SU-DHL-6 (cell line): ENCODE measurements at regions not wholly inside any gene's neighbourhood (a gene's known extent, or its start where the extent isn't known, plus 50 kb on each side); places are given as distances from the start of the nearest gene placed in this dataset.

Experiments used
- H2AFZ ChIP-seq: fragments of 200-600 bp; sonication (generic); 2 replicates; pipeline ENCODE4 v1.6.1; 2014; ENCODE audit warnings: low read depth, mild to moderate bottlenecking, moderate library complexity, mixed read lengths, antibody characterized with exemption, low read length; ENCODE audit not compliant: severe bottlenecking
- H3F3A ChIP-seq: fragments of 200-600 bp; shearing (Covaris generic); 2 replicates; pipeline ENCODE4 v1.6.0; 2016; ENCODE audit warnings: antibody characterized with exemption, mild to moderate bottlenecking; ENCODE audit not compliant: insufficient read depth
- H3K27ac ChIP-seq: fragments of 200-600 bp; sonication (generic); 2 replicates; pipeline ENCODE4 v1.5.1; 2016; ENCODE audit warnings: low read depth, mild to moderate bottlenecking, low read length, moderate library complexity, mixed read lengths
- H3K27me3 ChIP-seq: fragments of 200-600 bp; sonication (generic), shearing (Covaris generic); 2 replicates; pipeline ENCODE4 v1.6.0; 2014; ENCODE audit warnings: mild to moderate bottlenecking, low read length
- H3K36me3 ChIP-seq: fragments of 200-600 bp; sonication (generic); 2 replicates; pipeline ENCODE4 v1.6.1; 2014; ENCODE audit warnings: mild to moderate bottlenecking, low read length, mixed read lengths
- H3K4me2 ChIP-seq: fragments of 300-600, 200-600 bp; shearing (Covaris generic), sonication (generic); 2 replicates; pipeline ENCODE4 v1.6.0; 2014; ENCODE audit warnings: low read length, low read depth, mild to moderate bottlenecking; ENCODE audit not compliant: poor library complexity, severe bottlenecking
- H3K4me3 ChIP-seq: fragments of 200-600 bp; sonication (generic); 2 replicates; pipeline ENCODE4 v1.5.1; 2014; ENCODE audit warnings: antibody characterized with exemption, low read length, mild to moderate bottlenecking, mixed read lengths; ENCODE audit not compliant: insufficient read depth, poor library complexity, severe bottlenecking
- H3K79me2 ChIP-seq: fragments of 200-600 bp; sonication (generic); 2 replicates; pipeline ENCODE4 v1.6.1; 2014; ENCODE audit warnings: mild to moderate bottlenecking, low read length, moderate library complexity; ENCODE audit not compliant: insufficient read depth
- H3K9ac ChIP-seq: fragments of 200-600 bp; sonication (generic); 2 replicates; pipeline ENCODE4 v1.7.0; 2014; ENCODE audit warnings: mild to moderate bottlenecking, low read length
- H3K9me2 ChIP-seq: fragments of 200-600 bp; sonication (generic); replicated peaks from 2 replicates; pipeline ENCODE4 v1.6.1; 2014; ENCODE audit warnings: low read length; ENCODE audit not compliant: insufficient read depth
- H3K9me3 ChIP-seq: fragments of 200-600 bp; sonication (generic); 2 replicates; pipeline ENCODE4 v1.6.1; 2014; ENCODE audit warnings: low read length, mixed read lengths; ENCODE audit not compliant: insufficient read depth
- H4K20me1 ChIP-seq: fragments of 200-600 bp; sonication (generic); 2 replicates; pipeline ENCODE4 v1.6.1; 2014; ENCODE audit warnings: low read depth, mild to moderate bottlenecking, antibody characterized with exemption, low read length, moderate library complexity, mixed read lengths
- CTCF ChIP-seq: fragments of 200-600 bp; sonication (generic); IDR thresholded peaks from one replicate; pipeline ENCODE4 v1.5.1; 2017; ENCODE audit warnings: antibody characterized with exemption, mild to moderate bottlenecking, low read length, moderate library complexity; ENCODE audit not compliant: insufficient read depth, poor library complexity, severe bottlenecking
- EZH2phosphoT487 ChIP-seq: fragments of 200-600 bp; sonication (generic), shearing (Covaris generic); conservative IDR thresholded peaks from 2 replicates; pipeline ENCODE4 v1.6.1; 2018; ENCODE audit warnings: mild to moderate bottlenecking, antibody characterized with exemption, low read length, moderate library complexity, mixed read lengths

- H3K9me2 ChIP-seq: no peaks in the 10 kb centered on the region
- H3K27me3 ChIP-seq: no peaks in the 10 kb centered on the region
- no peak overlapping the region for H3K4me2 ChIP-seq
- H3K36me3 ChIP-seq: no peaks in the 10 kb centered on the region; the same call in 1 of the 2 replicates
- H3K4me3 ChIP-seq: no peak overlapping the region
- no peak overlapping the region for H2AFZ ChIP-seq
- no peak overlapping the region for H3K27ac ChIP-seq
- no peaks in the 10 kb centered on the region for H3F3A ChIP-seq
- TF ChIP-seq CTCF: no peak
- no peak for TF ChIP-seq EZH2phosphoT487
- no peaks in the 10 kb centered on the region for H4K20me1 ChIP-seq
- H3K79me2 ChIP-seq: no peaks in the 10 kb centered on the region
- peaks cover 8% of the 10 kb centered on the region; the same call in 1 of the 2 replicates for H3K9me3 ChIP-seq
- no peak overlapping the region for H3K9ac ChIP-seq
These were observed 471.8 kb upstream of the ARHGEF26 start for GRCh38 chr3:153649286-153649839.

- Histone ChIP-seq H3K9me2 (no peaks in the 10 kb centered on the region), H3K36me3 (no peaks in the 10 kb centered on the region; the same call in 1 of the 2 replicates), H4K20me1 (no peaks in the 10 kb centered on the region), H3K4me2 (no peak overlapping the region), H3F3A (no peaks in the 10 kb centered on the region), H3K9me3 (no peaks in the 10 kb centered on the region), H3K4me3 (no peak overlapping the region), H3K27ac (no peak overlapping the region), H3K79me2 (no peaks in the 10 kb centered on the region), H3K9ac (no peak overlapping the region), H3K27me3 (no peaks in the 10 kb centered on the region), H2AFZ (no peak overlapping the region)
- no peak for TF ChIP-seq CTCF
- no peak for TF ChIP-seq EZH2phosphoT487
These were observed 469.1 kb upstream of the ARHGEF26 start for GRCh38 chr3:153652076-153652475.

DNA sequence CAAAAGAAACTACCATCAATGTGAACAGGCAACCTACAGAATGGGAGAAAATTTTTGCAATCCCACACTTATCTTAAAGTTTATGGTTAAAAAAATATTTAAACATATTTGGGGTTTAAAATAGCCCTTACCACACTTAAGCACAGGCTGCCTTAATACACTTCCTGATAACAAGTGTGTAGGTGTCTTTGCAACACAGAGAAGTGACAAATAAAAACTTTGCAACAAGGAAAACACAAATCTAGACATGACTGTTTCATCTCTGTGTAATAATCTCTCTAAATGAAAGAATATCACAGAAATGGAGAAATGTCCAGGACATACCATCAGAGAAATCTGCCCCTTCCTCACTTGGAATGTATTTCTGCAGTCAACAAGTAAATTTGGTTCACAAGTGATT, 464.1 kb upstream of the ARHGEF26 start:
- Histone ChIP-seq H3K9me3 (no peaks in the 10 kb centered on the region), H3K79me2 (no peaks in the 10 kb centered on the region), H4K20me1 (no peaks in the 10 kb centered on the region), H3F3A (no peaks in the 10 kb centered on the region), H3K27ac (no peak overlapping the region), H3K4me2 (no peak overlapping the region), H3K9me2 (no peaks in the 10 kb centered on the region), H2AFZ (no peak overlapping the region), H3K4me3 (no peak overlapping the region), H3K27me3 (no peaks in the 10 kb centered on the region), H3K36me3 (no peaks in the 10 kb centered on the region), H3K9ac (no peak overlapping the region)
- no peak for TF ChIP-seq EZH2phosphoT487
- TF ChIP-seq CTCF: no peak

GRCh38 chr3:153657461-153657860, 463.7 kb upstream of the ARHGEF26 start:
- no peak for TF ChIP-seq EZH2phosphoT487
- no peak for TF ChIP-seq CTCF
- Histone ChIP-seq H3F3A (no peaks in the 10 kb centered on the region), H3K36me3 (no peaks in the 10 kb centered on the region), H2AFZ (no peak overlapping the region), H3K9me2 (no peaks in the 10 kb centered on the region), H4K20me1 (no peaks in the 10 kb centered on the region), H3K9me3 (no peaks in the 10 kb centered on the region), H3K9ac (no peak overlapping the region), H3K79me2 (no peaks in the 10 kb centered on the region), H3K27ac (no peak overlapping the region), H3K4me2 (no peak overlapping the region), H3K4me3 (no peak overlapping the region), H3K27me3 (no peaks in the 10 kb centered on the region)
